Progenitor cell of endocrine pancreas (in vitro differentiated cells): ENCODE measurements at regions not wholly inside any gene's neighbourhood (a gene's known extent, or its start where the extent isn't known, plus 50 kb on each side); places are given as distances from the start of the nearest gene placed in this dataset.

Experiments
- DNase-seq: peaks from one replicate; pipeline ENCODE4 v3.0.0; 2021; ENCODE audit warnings: low spot score; ENCODE audit not compliant: unreplicated experiment
- H3K27ac Mint-ChIP-seq: 2 replicates; pipeline ENCODE4 v1.8.0; 2021; ENCODE audit warnings: mild to moderate bottlenecking, moderate library complexity, mixed read lengths
- H3K27me3 Mint-ChIP-seq: 2 replicates; pipeline ENCODE4 v1.8.0; 2021; ENCODE audit warnings: mixed read lengths
- H3K36me3 Mint-ChIP-seq: 2 replicates; pipeline ENCODE4 v1.8.0; 2022; ENCODE audit warnings: mixed read lengths; ENCODE audit not compliant: insufficient read depth
- H3K4me1 Mint-ChIP-seq: 2 replicates; pipeline ENCODE4 v1.8.0; 2021; ENCODE audit warnings: low read depth, mixed read lengths
- H3K4me3 Mint-ChIP-seq: 2 replicates; pipeline ENCODE4 v1.8.0; 2021; ENCODE audit warnings: low read depth, mild to moderate bottlenecking, moderate library complexity, mixed read lengths
- H3K9me3 Mint-ChIP-seq: 2 replicates; pipeline ENCODE4 v1.8.0; 2021; ENCODE audit warnings: low read depth, mixed read lengths
- TF ChIP-seq, protein P1 (sequence below): fragments of 200-600 bp; sonication (generic); IDR thresholded peaks from one replicate; pipeline ENCODE4 v1.5.0; 2021; ENCODE audit warnings: antibody characterized with exemption, mild to moderate bottlenecking; ENCODE audit not compliant: unreplicated experiment

DNA sequence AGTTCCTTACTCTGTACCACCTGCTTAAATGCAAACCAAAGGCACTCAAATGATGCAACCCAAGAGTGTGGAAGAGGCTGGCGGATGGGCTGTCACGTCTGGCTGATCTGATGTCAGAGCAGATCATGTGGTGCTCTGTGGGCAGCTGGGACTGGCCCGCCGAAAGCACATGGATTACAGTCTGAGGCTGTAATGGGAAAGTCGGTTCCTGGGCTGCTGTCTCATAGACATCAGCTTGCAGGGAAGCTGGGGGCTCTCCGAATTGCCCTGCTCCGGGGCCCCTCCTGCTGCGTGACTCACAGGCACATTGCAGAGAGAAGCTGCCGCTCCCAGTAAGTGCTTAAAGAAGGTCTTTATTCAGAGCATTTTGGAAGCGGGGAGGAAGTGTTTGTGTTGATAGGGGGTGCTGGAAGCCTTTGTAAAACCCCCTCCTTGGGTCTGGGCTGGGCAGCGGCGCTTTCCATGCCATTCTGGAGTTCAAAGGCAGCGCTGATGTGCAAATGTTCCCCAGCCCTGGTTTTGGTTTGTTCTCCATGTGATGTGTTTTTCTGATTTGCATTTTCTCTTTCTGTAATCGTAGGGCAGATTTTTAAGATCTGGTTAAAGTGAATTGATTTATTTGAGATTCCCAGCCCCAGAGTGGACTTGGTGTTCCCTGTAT lies 181.1 kb downstream of the LARP7 start:
- no peaks in the 10 kb centered on the region for H3K9me3 Mint-ChIP-seq
- H3K4me3 Mint-ChIP-seq, result peak overlapping the region; percentile 68
- TF ChIP-seq, protein P1, sequence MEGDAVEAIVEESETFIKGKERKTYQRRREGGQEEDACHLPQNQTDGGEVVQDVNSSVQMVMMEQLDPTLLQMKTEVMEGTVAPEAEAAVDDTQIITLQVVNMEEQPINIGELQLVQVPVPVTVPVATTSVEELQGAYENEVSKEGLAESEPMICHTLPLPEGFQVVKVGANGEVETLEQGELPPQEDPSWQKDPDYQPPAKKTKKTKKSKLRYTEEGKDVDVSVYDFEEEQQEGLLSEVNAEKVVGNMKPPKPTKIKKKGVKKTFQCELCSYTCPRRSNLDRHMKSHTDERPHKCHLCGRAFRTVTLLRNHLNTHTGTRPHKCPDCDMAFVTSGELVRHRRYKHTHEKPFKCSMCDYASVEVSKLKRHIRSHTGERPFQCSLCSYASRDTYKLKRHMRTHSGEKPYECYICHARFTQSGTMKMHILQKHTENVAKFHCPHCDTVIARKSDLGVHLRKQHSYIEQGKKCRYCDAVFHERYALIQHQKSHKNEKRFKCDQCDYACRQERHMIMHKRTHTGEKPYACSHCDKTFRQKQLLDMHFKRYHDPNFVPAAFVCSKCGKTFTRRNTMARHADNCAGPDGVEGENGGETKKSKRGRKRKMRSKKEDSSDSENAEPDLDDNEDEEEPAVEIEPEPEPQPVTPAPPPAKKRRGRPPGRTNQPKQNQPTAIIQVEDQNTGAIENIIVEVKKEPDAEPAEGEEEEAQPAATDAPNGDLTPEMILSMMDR, result no peak
- no peaks in the 10 kb centered on the region for H3K36me3 Mint-ChIP-seq
- peaks cover 13% of the 10 kb centered on the region for H3K27me3 Mint-ChIP-seq
- H3K27ac Mint-ChIP-seq, result peak overlapping the region; percentile 27
- H3K4me1 Mint-ChIP-seq, result peaks cover 9% of the 10 kb centered on the region
- no peak for DNase-seq

DNA sequence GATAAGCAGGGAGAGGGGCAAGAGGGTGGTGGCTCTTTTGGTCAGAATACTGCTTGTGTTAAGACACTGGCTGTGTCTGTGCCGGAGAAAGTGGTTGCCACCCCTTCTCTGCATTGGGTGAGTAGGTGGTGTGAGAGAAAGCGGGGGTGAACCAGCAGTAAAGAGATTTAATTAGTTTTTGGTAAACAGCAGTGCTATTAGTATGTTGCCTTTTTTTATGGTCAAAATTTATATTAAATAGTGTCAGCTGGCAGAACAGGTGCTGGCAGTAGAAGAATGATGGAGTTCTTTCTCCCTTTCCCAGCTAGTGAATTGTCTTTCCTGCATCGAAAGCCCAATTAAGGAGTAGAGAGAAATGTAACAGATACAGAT lies 181.6 kb downstream of the LARP7 start:
- peaks cover 9% of the 10 kb centered on the region for H3K4me1 Mint-ChIP-seq
- H3K27ac Mint-ChIP-seq, result no peak overlapping the region
- no peak for DNase-seq
- no peaks in the 10 kb centered on the region for H3K36me3 Mint-ChIP-seq
- H3K9me3 Mint-ChIP-seq, result no peaks in the 10 kb centered on the region
- TF ChIP-seq, protein P1, result no peak
- H3K27me3 Mint-ChIP-seq, result peaks cover 13% of the 10 kb centered on the region
- peak overlapping the region; percentile 68 for H3K4me3 Mint-ChIP-seq

DNA sequence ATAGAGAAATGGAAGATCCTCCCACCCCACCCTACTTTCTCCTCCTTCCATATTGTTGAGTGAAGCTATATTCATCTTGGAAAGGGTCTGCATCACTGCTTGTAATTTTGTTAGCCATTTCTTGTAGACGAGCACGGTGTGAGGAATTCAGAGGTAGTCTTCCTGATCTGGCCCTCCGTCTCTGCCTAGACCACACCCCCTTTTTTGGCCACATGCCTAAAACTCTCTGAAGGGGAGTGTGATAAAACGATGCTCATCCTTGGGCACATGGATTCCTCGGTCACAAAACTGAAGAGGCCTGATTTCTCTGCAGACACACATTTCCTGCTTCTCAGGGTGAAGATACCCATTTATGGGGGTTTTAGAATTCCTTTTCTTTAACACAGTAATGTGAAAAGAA lies 182.8 kb downstream of the LARP7 start:
- Mint-ChIP-seq H3K4me1 (peaks cover 9% of the 10 kb centered on the region), H3K4me3 (no peak overlapping the region), H3K9me3 (no peaks in the 10 kb centered on the region), H3K36me3 (no peaks in the 10 kb centered on the region), H3K27me3 (peaks cover 13% of the 10 kb centered on the region), H3K27ac (no peak overlapping the region)
- no peak for DNase-seq
- TF ChIP-seq, protein P1, result no peak

DNA sequence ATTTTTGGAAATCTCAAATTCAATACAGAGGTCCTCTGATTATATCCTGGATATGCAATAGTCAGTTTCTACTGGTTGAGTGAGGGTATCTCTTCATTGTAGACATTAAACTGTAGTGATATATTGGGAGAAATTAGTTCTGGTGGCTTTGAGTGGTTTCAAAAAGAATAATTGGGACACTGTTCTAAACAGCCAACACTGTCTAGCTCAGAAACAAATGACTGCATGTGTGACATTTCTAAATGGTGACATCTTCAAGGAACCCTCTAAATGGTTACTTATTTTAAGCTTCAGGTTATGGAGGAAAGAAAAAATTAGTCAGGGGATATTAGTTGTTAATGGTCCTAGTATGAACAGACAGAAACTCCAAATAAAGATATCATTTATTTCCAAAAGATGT lies 186.2 kb downstream of the LARP7 start:
- no peak overlapping the region for H3K27ac Mint-ChIP-seq
- H3K4me3 Mint-ChIP-seq, result no peak overlapping the region
- no peaks in the 10 kb centered on the region for H3K36me3 Mint-ChIP-seq
- no peak for DNase-seq
- TF ChIP-seq, protein P1, result no peak
- peaks cover 4% of the 10 kb centered on the region for H3K4me1 Mint-ChIP-seq
- H3K9me3 Mint-ChIP-seq, result no peaks in the 10 kb centered on the region
- peaks cover 8% of the 10 kb centered on the region for H3K27me3 Mint-ChIP-seq

DNA sequence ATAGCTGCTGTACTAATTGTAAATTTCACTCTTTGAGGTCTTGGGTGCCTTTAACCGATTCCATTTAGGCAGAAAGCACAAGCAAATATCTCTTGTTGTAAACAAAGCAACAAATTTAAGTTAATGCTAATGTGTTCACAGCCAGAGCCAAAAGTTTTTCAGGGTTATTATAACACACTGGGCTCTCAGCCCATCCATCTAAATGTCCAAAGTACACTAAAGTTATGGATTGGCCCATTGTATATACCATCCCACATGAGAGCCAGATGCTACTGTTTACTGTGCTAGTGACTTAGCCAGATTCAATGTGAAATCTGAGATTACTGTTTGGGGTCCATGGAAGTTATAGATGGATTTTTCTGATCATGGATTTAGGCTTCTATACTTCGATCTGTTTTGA lies 186.7 kb downstream of the LARP7 start:
- Mint-ChIP-seq H3K27ac (no peak overlapping the region), H3K9me3 (no peaks in the 10 kb centered on the region), H3K4me1 (no peaks in the 10 kb centered on the region), H3K27me3 (peaks cover 4% of the 10 kb centered on the region), H3K4me3 (no peak overlapping the region), H3K36me3 (no peaks in the 10 kb centered on the region)
- TF ChIP-seq, protein P1, result no peak
- DNase-seq, result no peak
